HUES64 (cell line): ENCODE measurements at regions not wholly inside any gene's neighbourhood (a gene's known extent, or its start where the extent isn't known, plus 50 kb on each side); places are given as distances from the start of the nearest gene placed in this dataset.

ENCODE experiments used
- H3K27ac ChIP-seq: 2 replicates; pipeline ENCODE4 v1.7.0; 2013; ENCODE audit warnings: low read depth, low read length, inconsistent platforms
- H3K27me3 ChIP-seq: 2 replicates; pipeline ENCODE4 v1.6.1; 2013; ENCODE audit warnings: mild to moderate bottlenecking, low read length; ENCODE audit not compliant: insufficient read depth
- H3K36me3 ChIP-seq: 2 replicates; pipeline ENCODE4 v1.6.1; 2013; ENCODE audit warnings: mild to moderate bottlenecking, low read length; ENCODE audit not compliant: insufficient read depth
- H3K4me1 ChIP-seq: 2 replicates; pipeline ENCODE4 v1.6.1; 2013; ENCODE audit warnings: mild to moderate bottlenecking, low read length, moderate library complexity; ENCODE audit not compliant: insufficient read depth
- H3K4me3 ChIP-seq: 2 replicates; pipeline ENCODE4 v1.5.1; 2013; ENCODE audit warnings: mild to moderate bottlenecking, low read length, moderate library complexity
- H3K9ac ChIP-seq: 2 replicates; pipeline ENCODE4 v1.6.1; 2013; ENCODE audit warnings: mild to moderate bottlenecking, low read depth, low read length
- H3K9me3 ChIP-seq: 2 replicates; pipeline ENCODE4 v1.6.1; 2013; ENCODE audit warnings: low read depth, low read length; ENCODE audit not compliant: insufficient read depth
- WGBS: fragments of 150-250, 120-280 bp; methylation state at CpG from one replicate; pipeline ENCODE4 v1.1.7; 2013; ENCODE audit warnings: missing lambda C conversion rate; 5-methylcytosine and 5-hydroxymethylcytosine counted together

DNA sequence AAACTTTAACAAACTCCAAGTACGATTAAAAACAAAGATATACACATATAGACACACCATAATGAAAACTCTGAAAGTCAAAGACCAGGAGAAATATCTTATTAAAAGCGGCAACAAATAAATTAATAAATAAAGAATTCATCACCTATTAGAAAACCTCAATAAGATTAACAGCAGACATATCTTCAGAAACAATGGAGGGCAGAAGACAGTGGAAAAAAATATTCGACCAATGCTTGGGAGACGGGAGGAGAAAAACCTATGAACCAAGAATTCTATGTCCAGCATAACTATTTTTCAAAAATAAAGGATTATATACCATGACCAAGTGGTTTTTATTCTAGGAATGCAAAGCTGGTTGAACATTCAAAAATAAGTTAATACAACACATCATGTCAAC, 578.6 kb upstream of the CCNG1 start:
- no peak overlapping the region for H3K4me3 ChIP-seq
- H3K9me3 ChIP-seq, result peaks cover 19% of the 10 kb centered on the region
- no peaks in the 10 kb centered on the region for H3K4me1 ChIP-seq
- no peak overlapping the region for H3K9ac ChIP-seq
- 94% methylated on average over 1 of the region's 4 CpGs for WGBS
- no peaks in the 10 kb centered on the region for H3K27me3 ChIP-seq
- H3K36me3 ChIP-seq, result no peaks in the 10 kb centered on the region
- H3K27ac ChIP-seq, result no peak overlapping the region

DNA sequence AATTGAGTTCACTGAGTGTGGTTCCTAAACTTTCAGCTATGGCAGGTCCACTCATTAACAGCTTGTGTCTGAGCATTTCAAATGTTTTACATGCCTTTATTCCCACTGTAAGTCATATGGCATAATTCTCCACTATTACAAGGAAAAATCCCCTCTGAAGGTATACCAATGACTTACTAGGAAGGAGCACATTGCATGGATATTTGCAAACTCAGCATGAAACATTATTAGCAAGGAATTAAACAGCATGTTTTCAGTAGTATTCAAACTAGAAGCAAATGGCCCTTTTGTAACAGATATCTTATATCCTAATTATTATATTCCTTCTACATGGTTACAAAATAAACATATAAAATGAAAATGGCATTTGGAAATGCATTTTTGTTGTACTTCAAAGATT, 566.4 kb upstream of the CCNG1 start:
- no peak overlapping the region for H3K9ac ChIP-seq
- H3K27me3 ChIP-seq, result no peaks in the 10 kb centered on the region
- H3K4me3 ChIP-seq, result no peak overlapping the region

DNA sequence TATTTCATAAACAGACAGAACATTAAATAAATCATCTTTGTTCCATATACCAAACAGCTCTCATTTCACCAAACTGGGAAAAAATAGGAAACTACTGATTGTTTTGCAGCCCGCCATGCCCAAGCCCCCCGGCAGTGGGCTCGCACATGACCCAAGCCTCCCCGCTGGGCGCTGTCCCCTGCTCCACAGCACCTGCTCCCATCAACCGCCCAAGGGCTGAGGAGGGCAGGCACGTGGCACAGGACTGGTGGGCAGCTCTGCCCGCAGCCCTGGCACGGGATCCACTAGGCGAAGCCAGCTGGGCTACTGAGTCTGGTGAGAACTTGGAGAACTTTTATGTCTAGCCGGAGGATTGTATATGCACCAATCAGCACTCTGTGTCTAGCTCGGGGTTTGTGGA, 554.8 kb upstream of the CCNG1 start:
- Histone ChIP-seq H3K4me3 (no peak overlapping the region), H3K27ac (no peak overlapping the region), H3K4me1 (no peaks in the 10 kb centered on the region), H3K9me3 (peaks cover 16% of the 10 kb centered on the region), H3K9ac (no peak overlapping the region), H3K27me3 (no peaks in the 10 kb centered on the region), H3K36me3 (no peaks in the 10 kb centered on the region)
- 95% methylated on average over 12 of the region's 12 CpGs for WGBS

More for the DNA sequence above, 566.4 kb upstream of the CCNG1 start:
- Histone ChIP-seq H3K4me1 (no peaks in the 10 kb centered on the region), H3K27ac (no peak overlapping the region), H3K36me3 (no peaks in the 10 kb centered on the region), H3K9me3 (0 out of 2 replicates have a peak, but pooled peaks cover 6% of the 10 kb centered on the region)

DNA sequence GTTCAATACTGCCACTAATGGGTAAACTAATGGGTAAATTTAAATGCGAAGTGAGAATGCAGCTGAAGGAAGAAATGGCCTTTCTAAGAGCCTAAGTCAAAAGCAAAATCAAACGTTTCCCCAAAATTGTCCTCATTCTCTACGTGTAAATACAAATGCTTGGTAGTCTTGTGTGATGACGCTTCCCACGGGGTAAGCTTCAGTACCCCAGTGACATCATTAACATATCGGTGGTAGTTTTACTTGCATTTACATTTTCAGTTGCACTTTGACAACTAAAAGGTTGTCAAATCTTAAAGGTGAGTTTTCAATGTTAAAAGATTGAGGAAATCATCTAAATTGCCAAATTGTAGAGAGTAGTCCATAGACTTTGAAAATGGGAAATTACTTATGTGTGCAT, 550.7 kb upstream of the CCNG1 start:
- WGBS, result 57% methylated on average over 6 of the region's 6 CpGs
- H3K9me3 ChIP-seq, result no peaks in the 10 kb centered on the region
- H3K9ac ChIP-seq, result no peak overlapping the region
- no peaks in the 10 kb centered on the region for H3K36me3 ChIP-seq
- no peak overlapping the region for H3K27ac ChIP-seq
- H3K27me3 ChIP-seq, result no peaks in the 10 kb centered on the region
- no peak overlapping the region for H3K4me3 ChIP-seq
- no peaks in the 10 kb centered on the region for H3K4me1 ChIP-seq

DNA sequence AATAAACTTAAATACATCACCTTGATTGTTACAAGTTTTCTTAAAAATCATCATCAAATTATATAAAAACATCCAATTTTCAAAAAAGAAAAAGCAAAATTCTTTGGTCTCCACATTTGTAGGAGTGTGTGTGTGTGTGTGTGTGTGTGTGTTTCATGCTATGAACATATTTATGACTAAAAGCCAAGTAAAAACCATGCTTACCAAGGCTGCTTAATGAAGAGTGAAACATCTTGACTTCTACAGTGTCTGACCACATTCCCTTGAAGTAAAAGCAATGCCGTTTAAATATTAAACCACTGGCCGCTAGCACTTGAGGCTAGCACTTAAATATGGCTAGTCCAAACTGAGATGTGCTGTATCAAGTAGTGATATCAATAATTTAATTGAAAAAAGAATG, 549.1 kb upstream of the CCNG1 start:
- no peaks in the 10 kb centered on the region for H3K4me1 ChIP-seq
- H3K27me3 ChIP-seq, result no peaks in the 10 kb centered on the region
- no peaks in the 10 kb centered on the region for H3K9me3 ChIP-seq
- H3K4me3 ChIP-seq, result no peak overlapping the region
- H3K27ac ChIP-seq, result no peak overlapping the region
- WGBS, result 97% methylated on average over 2 of the region's 2 CpGs
- no peak overlapping the region for H3K9ac ChIP-seq
- H3K36me3 ChIP-seq, result no peaks in the 10 kb centered on the region

DNA sequence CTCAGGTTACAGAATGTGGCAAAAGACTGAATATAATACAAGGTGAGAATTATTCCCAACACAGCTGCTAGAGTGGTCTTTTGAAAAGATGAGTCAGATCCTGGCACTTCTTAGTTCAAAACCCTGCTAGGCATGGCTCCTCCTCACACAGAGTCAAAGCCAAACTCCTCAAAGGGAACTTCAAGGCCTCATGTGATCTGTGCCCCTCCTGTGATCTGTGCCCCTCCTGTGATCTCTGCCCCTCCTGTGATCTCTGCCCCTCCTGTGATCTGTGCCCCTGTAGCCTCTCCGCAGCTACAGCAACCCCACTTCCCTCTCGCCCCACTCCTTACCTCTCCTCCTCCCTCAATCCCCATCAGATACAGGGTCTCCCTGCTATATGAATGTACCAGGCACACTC, 525.5 kb upstream of the CCNG1 start:
- 59% methylated on average over 2 of the region's 2 CpGs for WGBS
- Histone ChIP-seq H3K4me3 (no peak overlapping the region), H3K9ac (no peak overlapping the region), H3K9me3 (no peaks in the 10 kb centered on the region), H3K27me3 (no peaks in the 10 kb centered on the region), H3K4me1 (no peaks in the 10 kb centered on the region), H3K36me3 (no peaks in the 10 kb centered on the region), H3K27ac (no peak overlapping the region)

DNA sequence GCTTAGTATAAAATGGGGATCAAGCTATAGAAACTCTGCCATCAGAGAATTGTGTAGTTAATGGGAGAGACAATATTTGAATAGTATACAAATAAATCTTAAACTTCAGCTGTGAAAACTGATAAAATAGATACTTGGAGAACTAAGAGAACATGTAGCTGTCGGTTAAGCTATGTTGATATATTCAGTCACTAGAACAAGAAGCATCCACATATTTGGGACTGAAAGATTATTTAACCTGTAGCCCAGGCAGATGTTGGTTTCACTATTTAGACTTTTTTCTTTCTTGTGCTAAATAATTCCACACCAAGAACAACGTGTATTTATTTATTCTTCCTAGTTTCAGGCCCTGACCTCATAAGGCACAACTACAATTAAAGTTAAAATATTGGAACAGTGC, 521.0 kb upstream of the CCNG1 start:
- no peaks in the 10 kb centered on the region for H3K9me3 ChIP-seq
- no peak overlapping the region for H3K27ac ChIP-seq
- no peaks in the 10 kb centered on the region for H3K27me3 ChIP-seq
- H3K4me3 ChIP-seq, result no peak overlapping the region
- H3K4me1 ChIP-seq, result no peaks in the 10 kb centered on the region
- 87% methylated on average over 1 of the region's 2 CpGs for WGBS
- no peaks in the 10 kb centered on the region for H3K36me3 ChIP-seq
- H3K9ac ChIP-seq, result no peak overlapping the region

DNA sequence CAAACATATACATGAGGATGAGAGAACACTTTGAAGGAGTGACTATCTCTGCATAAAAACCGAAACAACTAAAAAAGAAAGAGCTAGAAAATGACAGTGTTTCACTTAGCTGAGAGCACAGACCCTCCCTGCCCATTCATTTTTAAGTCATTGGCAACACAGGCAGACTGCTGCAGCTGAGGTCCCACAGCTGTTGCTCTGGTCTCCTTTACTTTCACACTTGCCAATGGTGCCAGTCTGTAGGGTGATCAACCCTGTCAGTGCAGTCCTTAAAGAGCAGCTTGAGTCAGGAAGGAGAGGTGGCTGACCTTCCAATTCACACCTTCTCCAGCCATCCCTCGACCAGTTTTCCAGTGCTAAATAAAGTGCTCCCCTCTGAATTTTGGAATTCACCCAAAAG, 508.3 kb upstream of the CCNG1 start:
- no peaks in the 10 kb centered on the region for H3K27me3 ChIP-seq
- peaks cover 1% of the 10 kb centered on the region; the same call in 1 of the 2 replicates for H3K9me3 ChIP-seq
- WGBS, result 87% methylated on average over 2 of the region's 2 CpGs

DNA sequence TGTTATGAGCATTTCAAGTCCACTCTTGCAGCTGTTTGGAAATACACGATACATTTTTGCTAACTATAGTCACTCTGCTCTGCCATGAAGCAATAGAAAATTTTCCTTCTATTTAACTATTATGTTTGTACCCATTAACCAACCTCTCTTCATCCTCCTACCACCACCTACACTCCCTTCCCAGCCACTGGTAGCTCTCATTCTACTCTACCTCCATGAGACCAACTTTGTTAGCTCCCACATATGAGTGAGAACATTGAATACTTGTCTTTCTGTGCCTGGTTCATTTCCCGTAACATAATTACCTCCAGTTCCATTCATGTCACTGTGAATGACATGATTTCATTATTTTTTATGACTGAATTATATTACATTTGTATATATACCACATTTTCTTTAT, 505.9 kb upstream of the CCNG1 start:
- H3K36me3 ChIP-seq, result no peaks in the 10 kb centered on the region
- no peak overlapping the region for H3K27ac ChIP-seq
- 96% methylated on average over 2 of the region's 2 CpGs for WGBS
- no peaks in the 10 kb centered on the region for H3K27me3 ChIP-seq
- no peak overlapping the region for H3K9ac ChIP-seq
- no peak overlapping the region for H3K4me3 ChIP-seq
- H3K9me3 ChIP-seq, result peaks cover 2% of the 10 kb centered on the region; the same call in 1 of the 2 replicates
- no peaks in the 10 kb centered on the region for H3K4me1 ChIP-seq

More for the DNA sequence above, 508.3 kb upstream of the CCNG1 start:
- Histone ChIP-seq H3K27ac (no peak overlapping the region), H3K9ac (no peak overlapping the region), H3K4me3 (no peak overlapping the region), H3K36me3 (no peaks in the 10 kb centered on the region), H3K4me1 (no peaks in the 10 kb centered on the region)

DNA sequence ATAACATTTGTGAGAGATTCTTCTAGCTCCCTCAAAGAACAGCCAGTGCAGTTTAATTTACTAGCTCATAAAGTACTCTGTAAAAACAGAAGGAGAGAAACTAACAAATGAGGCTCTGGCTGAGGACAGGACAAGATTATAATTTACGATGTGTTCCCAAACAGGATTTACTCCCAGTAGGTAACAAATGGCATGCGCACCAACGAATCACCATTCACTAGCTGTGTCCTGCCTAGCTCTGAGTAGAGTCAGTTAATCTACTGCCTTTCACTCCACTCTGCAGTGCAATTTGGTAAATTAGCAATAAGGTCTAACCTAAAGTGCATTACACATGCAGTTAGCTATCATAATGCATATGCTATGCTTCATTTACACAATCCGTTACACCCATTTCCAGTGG, 497.4 kb upstream of the CCNG1 start:
- H3K9ac ChIP-seq, result no peak overlapping the region
- H3K27ac ChIP-seq, result no peak overlapping the region
- no peak overlapping the region for H3K4me3 ChIP-seq
- no peaks in the 10 kb centered on the region for H3K27me3 ChIP-seq
- WGBS, result 82% methylated on average over 4 of the region's 4 CpGs
- H3K9me3 ChIP-seq, result no peaks in the 10 kb centered on the region
- no peaks in the 10 kb centered on the region for H3K36me3 ChIP-seq
- no peaks in the 10 kb centered on the region for H3K4me1 ChIP-seq

DNA sequence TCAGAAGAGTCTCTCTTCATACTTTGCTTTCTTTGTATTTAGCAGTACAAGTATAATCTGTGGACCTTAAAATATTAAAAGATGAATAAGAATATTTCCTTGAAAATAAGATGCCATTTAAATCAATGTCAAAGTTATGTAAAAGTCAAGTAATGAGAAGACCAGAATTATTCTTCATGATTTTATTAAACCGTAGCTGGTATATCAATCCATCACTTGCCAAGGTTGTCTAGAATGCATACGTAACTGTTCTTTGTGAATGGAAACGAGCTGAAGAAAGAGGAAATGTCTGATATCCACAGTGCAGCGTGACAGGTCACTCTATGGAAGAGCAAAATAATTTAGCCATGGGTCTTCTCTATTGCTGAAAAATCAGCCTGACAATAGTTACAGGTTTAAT, 488.7 kb upstream of the CCNG1 start:
- no peak overlapping the region for H3K4me3 ChIP-seq
- no peaks in the 10 kb centered on the region for H3K36me3 ChIP-seq
- H3K9me3 ChIP-seq, result no peaks in the 10 kb centered on the region
- no peaks in the 10 kb centered on the region for H3K27me3 ChIP-seq
- no peak overlapping the region for H3K27ac ChIP-seq
- H3K4me1 ChIP-seq, result no peaks in the 10 kb centered on the region
- 96% methylated on average over 4 of the region's 4 CpGs for WGBS
- H3K9ac ChIP-seq, result no peak overlapping the region

DNA sequence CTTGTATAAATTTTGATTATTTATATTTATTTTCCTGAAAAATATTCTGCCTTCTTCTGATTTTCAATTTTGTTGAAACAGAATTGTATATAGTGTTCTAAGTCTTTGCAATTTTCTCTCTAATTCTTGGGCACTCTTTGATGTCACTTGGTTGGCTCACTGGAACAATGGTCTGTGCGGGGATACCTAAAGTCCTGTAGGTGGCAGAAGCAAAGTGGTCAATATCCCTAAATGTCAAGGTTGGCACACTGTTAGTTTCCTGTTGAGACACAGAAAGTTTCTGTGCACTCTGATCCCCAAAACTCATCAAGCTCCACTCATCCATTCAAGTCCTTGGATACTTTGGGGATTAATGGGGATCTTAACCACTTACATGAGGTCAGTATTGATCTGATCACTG, 480.8 kb upstream of the CCNG1 start:
- Histone ChIP-seq H3K9me3 (no peaks in the 10 kb centered on the region), H3K4me3 (no peak overlapping the region), H3K27me3 (no peaks in the 10 kb centered on the region), H3K27ac (no peak overlapping the region), H3K36me3 (no peaks in the 10 kb centered on the region), H3K9ac (no peak overlapping the region), H3K4me1 (no peaks in the 10 kb centered on the region)
- 93% methylated on average over 1 of the region's 1 CpG for WGBS
